Neuronal stem cell (in vitro differentiated cells): ENCODE measurements at regions not wholly inside any gene's neighbourhood (a gene's known extent, or its start where the extent isn't known, plus 50 kb on each side); places are given as distances from the start of the nearest gene placed in this dataset.
"Not testable (repeated sequence)": the region's sequence is repeated elsewhere in the genome, so short reads cannot be mapped to it uniquely, and the experiment has no call there.

Experiments used
- DNase-seq: peaks from one replicate; pipeline ENCODE4 v3.0.0-alpha.2; 2013; ENCODE audit warnings: low spot score
- H2AFZ ChIP-seq: one replicate; pipeline ENCODE4 v1.6.1; 2013; ENCODE audit warnings: mild to moderate bottlenecking, low read length, inconsistent platforms
- H2AK5ac ChIP-seq: 2 replicates; pipeline ENCODE4 v1.6.1; 2013; ENCODE audit warnings: low read depth, mild to moderate bottlenecking, inconsistent platforms, low read length, moderate library complexity, mixed read lengths
- H2BK120ac ChIP-seq: 2 replicates; pipeline ENCODE4 v1.6.1; 2013; ENCODE audit warnings: low read depth, mild to moderate bottlenecking, inconsistent platforms, low read length, moderate library complexity, mixed read lengths
- H2BK12ac ChIP-seq: one replicate; pipeline ENCODE4 v1.6.1; 2013; ENCODE audit warnings: low read length, inconsistent platforms
- H2BK15ac ChIP-seq: 2 replicates; pipeline ENCODE4 v1.6.1; 2013; ENCODE audit warnings: mild to moderate bottlenecking, low read length, inconsistent platforms, mixed read lengths
- H2BK5ac ChIP-seq: one replicate; pipeline ENCODE4 v1.6.1; 2013; ENCODE audit warnings: inconsistent platforms, mild to moderate bottlenecking, low read length, moderate library complexity
- H3K14ac ChIP-seq: one replicate; pipeline ENCODE4 v1.6.1; 2013; ENCODE audit warnings: low read length, inconsistent platforms
- H3K18ac ChIP-seq: 2 replicates; pipeline ENCODE4 v1.6.1; 2013; ENCODE audit warnings: low read length, inconsistent platforms
- H3K23ac ChIP-seq: 2 replicates; pipeline ENCODE4 v1.6.1; 2013; ENCODE audit warnings: low read depth, mild to moderate bottlenecking, mixed read lengths, low read length, inconsistent platforms; ENCODE audit not compliant: poor library complexity
- H3K27ac ChIP-seq: replicated peaks from 3 replicates; pipeline ENCODE4 v1.5.1; 2013; ENCODE audit warnings: low read length, inconsistent platforms
- H3K27me3 ChIP-seq, 3 experiments: 2 replicates each; pipeline ENCODE4 v1.6.1; 2013; ENCODE audit warnings: low read length in 3 of 3, mild to moderate bottlenecking in 2 of 3, inconsistent platforms in 1 of 3, low read depth in 1 of 3, mixed read lengths in 1 of 3, moderate library complexity in 1 of 3; ENCODE audit not compliant: control insufficient read depth in 3 of 3, insufficient read depth in 3 of 3
- H3K36me3 ChIP-seq, 2 donors: replicated peaks in 1 of 2; 2 replicates each; pipeline ENCODE4 v1.6.1; 2013; ENCODE audit warnings: low read length in 2 of 2; ENCODE audit not compliant: control insufficient read depth in 2 of 2, insufficient read depth in 2 of 2
- H3K4ac ChIP-seq: 2 replicates; pipeline ENCODE4 v1.6.1; 2013; ENCODE audit warnings: inconsistent platforms, mild to moderate bottlenecking, low read length, moderate library complexity
- H3K4me1 ChIP-seq, 2 donors: 1 replicate in 1 of 2; 2 replicates in 1 of 2; pipeline ENCODE4 v1.6.1; 2013; ENCODE audit warnings: low read length in 2 of 2, low read depth in 1 of 2; ENCODE audit not compliant: control insufficient read depth in 2 of 2, insufficient read depth in 1 of 2
- H3K4me2 ChIP-seq: one replicate; pipeline ENCODE4 v1.6.1; 2013; ENCODE audit warnings: mild to moderate bottlenecking, low read length, inconsistent platforms; ENCODE audit not compliant: insufficient read depth, poor library complexity, severe bottlenecking
- H3K4me3 ChIP-seq, 2 donors: 2 replicates each; pipeline ENCODE4 v1.5.1; 2013; ENCODE audit warnings: low read length in 2 of 2, mild to moderate bottlenecking in 2 of 2, inconsistent platforms in 1 of 2, moderate library complexity in 1 of 2
- H3K79me1 ChIP-seq: one replicate; pipeline ENCODE4 v1.6.1; 2013; ENCODE audit warnings: low read depth, mild to moderate bottlenecking, inconsistent platforms, low read length, moderate library complexity
- H3K9ac ChIP-seq: one replicate; pipeline ENCODE4 v1.6.1; 2013; ENCODE audit warnings: mild to moderate bottlenecking, low read depth, low read length, inconsistent platforms; ENCODE audit not compliant: poor library complexity
- H3K9me3 ChIP-seq, 2 donors: replicated peaks in 1 of 2; 2 replicates each; pipeline versions ENCODE3 to v1.6.1; 2013; ENCODE audit warnings: low read length in 2 of 2, mild to moderate bottlenecking in 2 of 2, inconsistent platforms in 1 of 2, low read depth in 1 of 2, mixed read lengths in 1 of 2, moderate library complexity in 1 of 2; ENCODE audit not compliant: control insufficient read depth in 2 of 2, insufficient read depth in 1 of 2
- H4K8ac ChIP-seq: one replicate; pipeline ENCODE4 v1.6.1; 2013; ENCODE audit warnings: low read depth, mild to moderate bottlenecking, inconsistent platforms, low read length, moderate library complexity
- H4K91ac ChIP-seq: one replicate; pipeline ENCODE4 v1.6.1; 2013; ENCODE audit warnings: low read length, low read depth, mild to moderate bottlenecking, inconsistent platforms; ENCODE audit not compliant: poor library complexity
- WGBS, 2 donors: extraction: QIAGEN DNeasy Blood & Tissue Kit; methylation state at CpG; one replicate each; pipeline ENCODE4 v1.1.7; 2013; ENCODE audit warnings: missing lambda C conversion rate in 2 of 2, mixed read lengths in 1 of 2; ENCODE audit not compliant: insufficient read length in 2 of 2, insufficient replicate concordance in 1 of 2; ENCODE audit errors: extremely low coverage in 2 of 2; 5-methylcytosine and 5-hydroxymethylcytosine counted together

DNA sequence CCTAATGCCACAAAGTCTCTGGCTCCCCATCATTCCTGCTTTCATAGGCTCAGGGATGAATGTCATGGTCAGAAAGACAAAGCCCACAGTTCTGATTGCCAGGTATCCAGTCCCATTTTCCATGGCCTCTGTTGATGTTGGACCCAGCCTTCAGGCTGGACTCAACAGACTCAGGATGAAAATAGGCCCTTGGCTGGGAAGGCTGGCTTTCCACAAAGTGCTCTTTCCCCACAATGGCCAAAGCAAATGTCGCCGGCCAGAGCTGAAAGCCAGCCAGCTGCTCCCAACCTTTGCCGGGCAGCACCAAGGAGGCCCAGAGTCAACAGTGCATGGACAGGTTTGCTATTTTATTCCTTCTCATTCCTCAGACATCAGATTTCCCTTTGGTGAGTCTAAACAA lies 430.1 kb upstream of the FGF16 start:
- no peak overlapping the region for H2AK5ac ChIP-seq

DNA sequence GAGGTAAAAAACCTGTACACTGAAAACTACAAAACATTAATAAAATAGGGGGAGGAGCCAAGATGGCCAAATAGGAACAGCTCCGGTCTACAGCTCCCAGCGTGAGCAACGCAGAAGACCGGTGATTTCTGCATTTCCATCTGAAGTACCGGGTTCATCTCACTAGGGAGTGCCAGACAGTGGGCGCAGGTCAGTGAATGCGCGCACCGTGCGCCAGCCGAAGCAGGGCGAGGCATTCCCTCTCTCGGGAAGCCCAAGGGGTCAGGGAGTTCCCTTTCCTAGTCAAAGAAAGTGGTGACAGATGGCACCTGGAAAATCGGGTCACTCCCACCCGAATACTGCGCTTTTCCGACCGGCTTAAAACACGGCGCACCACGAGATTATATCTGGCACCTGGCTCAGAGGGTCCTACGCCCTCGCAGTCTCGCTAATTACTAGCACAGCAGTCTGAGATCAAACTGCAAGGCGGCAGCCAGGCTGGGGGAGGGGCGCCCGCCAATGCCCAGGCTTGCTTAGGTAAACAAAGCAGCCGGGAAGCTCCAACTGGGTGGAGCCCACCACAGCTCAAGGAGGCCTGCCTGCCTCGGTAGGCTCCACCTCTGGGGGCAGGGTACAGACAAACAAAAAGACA lies 400.9 kb upstream of the FGF16 start:
- H3K36me3 ChIP-seq, H3K9ac ChIP-seq, H2BK120ac ChIP-seq, H3K4me1 ChIP-seq, H2BK15ac ChIP-seq, H3K23ac ChIP-seq, H2BK12ac ChIP-seq, H3K4ac ChIP-seq, H3K18ac ChIP-seq, H3K27ac ChIP-seq, H3K14ac ChIP-seq, H4K8ac ChIP-seq, H2BK5ac ChIP-seq, H3K27me3 ChIP-seq, H2AK5ac ChIP-seq, H4K91ac ChIP-seq, H3K9me3 ChIP-seq, H3K79me1 ChIP-seq: not testable (repeated sequence)
- Histone ChIP-seq H2AFZ (peak overlapping the region; percentile 67), H3K4me2 (peak overlapping the region; percentile 33), H3K4me3 (peak overlapping the region; percentile 39 to 75)
- no CpG with 5 or more reads among the region's 29 CpGs for WGBS, 2 donors
- DNase-seq = peak; percentile 6

More for the DNA sequence above, 430.1 kb upstream of the FGF16 start:
- Histone ChIP-seq H3K4ac (no peak overlapping the region), H3K27me3 (no peaks in the 10 kb centered on the region), H3K9ac (no peak overlapping the region), H3K36me3 (no peaks in the 10 kb centered on the region), H3K23ac (no peak overlapping the region), H3K14ac (no peak overlapping the region), H3K79me1 (no peaks in the 10 kb centered on the region), H2AFZ (no peak overlapping the region), H3K4me2 (no peak overlapping the region), H2BK5ac (no peak overlapping the region), H3K4me3 (no peak overlapping the region), H4K8ac (no peak overlapping the region), H3K27ac (no peak overlapping the region), H2BK12ac (peak overlapping the region; percentile 4), H4K91ac (no peak overlapping the region), H2BK15ac (no peak overlapping the region), H3K4me1 (peaks cover 0 to 9% of the 10 kb centered on the region in 2 donors), H3K18ac (no peak overlapping the region), H3K9me3 (no peaks in the 10 kb centered on the region), H2BK120ac (no peak overlapping the region)
- DNase-seq = no peak
- WGBS, 2 donors = no CpG with 5 or more reads among the region's 3 CpGs

DNA sequence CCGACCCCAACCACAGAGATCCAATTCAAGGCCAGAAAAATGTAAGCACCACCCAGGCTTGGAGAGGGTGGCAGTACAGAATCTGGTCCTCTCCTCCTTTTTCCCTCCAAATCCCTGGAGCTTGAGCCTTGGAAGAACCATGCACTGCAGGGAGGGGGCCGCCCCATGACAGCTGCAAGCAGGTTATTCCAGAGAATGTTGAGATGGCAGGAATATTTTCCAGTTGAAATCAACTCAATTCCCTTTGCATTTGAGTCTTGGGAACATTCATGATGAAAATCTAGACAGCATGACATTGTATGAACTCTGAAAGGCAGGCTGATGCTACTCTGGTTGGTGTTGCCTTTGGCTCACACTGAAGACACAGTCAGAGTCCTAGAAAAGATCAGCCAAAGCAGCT lies 386.6 kb upstream of the FGF16 start:
- Histone ChIP-seq H3K4me1 (no peaks in the 10 kb centered on the region), H3K4me3 (no peak overlapping the region), H3K36me3 (no peaks in the 10 kb centered on the region), H3K4me2 (no peak overlapping the region), H3K27me3 (no peaks in the 10 kb centered on the region), H2BK120ac (no peak overlapping the region), H4K8ac (no peak overlapping the region), H3K27ac (no peak overlapping the region), H3K18ac (no peak overlapping the region), H2AFZ (no peak overlapping the region), H3K4ac (no peak overlapping the region), H3K79me1 (no peaks in the 10 kb centered on the region), H3K14ac (no peak overlapping the region), H2BK15ac (no peak overlapping the region), H3K9ac (no peak overlapping the region), H3K9me3 (no peaks in the 10 kb centered on the region), H3K23ac (no peak overlapping the region), H2BK5ac (no peak overlapping the region), H2AK5ac (no peak overlapping the region), H2BK12ac (no peak overlapping the region), H4K91ac (no peak overlapping the region)
- DNase-seq = no peak
- WGBS, 2 donors = no CpG with 5 or more reads among the region's 2 CpGs

DNA sequence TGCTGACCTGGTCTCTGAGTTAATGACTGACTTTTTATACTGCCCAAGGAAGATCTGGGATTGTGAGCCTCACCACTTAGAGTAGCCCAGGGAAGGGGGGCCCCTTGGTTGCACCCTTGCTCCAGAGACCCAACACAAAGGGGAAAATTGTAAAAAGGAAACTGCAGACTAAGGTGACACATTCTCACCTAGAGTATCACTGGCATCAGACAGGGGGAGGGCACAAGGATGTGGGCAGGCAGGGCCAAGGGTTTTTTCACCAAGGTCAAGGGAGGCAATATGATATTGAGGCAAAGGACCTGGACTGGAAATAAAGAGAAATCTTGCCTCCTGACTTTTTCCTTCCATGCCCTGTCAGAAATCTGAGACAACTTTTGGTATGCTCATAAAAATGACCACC lies 386.2 kb upstream of the FGF16 start:
- Histone ChIP-seq H4K91ac (no peak overlapping the region), H3K4me1 (no peaks in the 10 kb centered on the region), H2BK15ac (no peak overlapping the region), H3K23ac (no peak overlapping the region), H2BK5ac (no peak overlapping the region), H2AFZ (no peak overlapping the region), H2AK5ac (no peak overlapping the region), H3K36me3 (no peaks in the 10 kb centered on the region), H3K14ac (no peak overlapping the region), H2BK12ac (no peak overlapping the region), H3K4me2 (no peak overlapping the region), H3K27ac (no peak overlapping the region), H3K9me3 (no peaks in the 10 kb centered on the region), H3K79me1 (no peaks in the 10 kb centered on the region), H3K4me3 (no peak overlapping the region), H4K8ac (no peak overlapping the region), H3K18ac (no peak overlapping the region), H2BK120ac (no peak overlapping the region), H3K9ac (no peak overlapping the region), H3K4ac (no peak overlapping the region), H3K27me3 (no peaks in the 10 kb centered on the region)
- no peak for DNase-seq
